ENCODE measurements at regions not wholly inside any gene's neighbourhood (a gene's known extent, or its start where the extent isn't known, plus 50 kb on each side); places are given as distances from the start of the nearest gene placed in this dataset.

DNA sequence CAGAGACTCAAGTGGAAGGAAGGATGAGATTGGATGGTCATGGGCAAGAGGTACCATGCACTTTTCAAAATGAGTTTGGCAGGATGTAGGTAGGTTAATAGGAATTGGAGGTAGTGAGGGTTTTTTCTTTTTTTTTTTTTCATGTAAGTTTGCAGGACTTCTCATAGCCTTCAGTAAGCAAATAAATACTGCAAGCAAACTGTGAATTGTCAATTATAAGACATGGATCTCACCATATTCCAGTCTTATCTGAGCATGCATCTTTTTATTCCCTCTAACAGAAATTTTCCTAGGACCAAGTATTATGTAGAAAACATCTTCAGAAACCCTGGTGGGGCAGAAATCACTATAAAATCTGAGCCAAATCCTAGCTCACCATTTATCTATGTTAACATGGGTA is 584.6 kb upstream of the CDH5 start:
- TF ChIP-seq EZH2 (IDR thresholded peaks at IDR 0.05; ENCODE audit: borderline replicate concordance) (no peak), EZH2phosphoT487 (IDR thresholded peaks at IDR 0.05; ENCODE audit: low read depth, severe bottlenecking, unreplicated experiment) (no peak)
- TF ChIP-seq, protein P1, sequence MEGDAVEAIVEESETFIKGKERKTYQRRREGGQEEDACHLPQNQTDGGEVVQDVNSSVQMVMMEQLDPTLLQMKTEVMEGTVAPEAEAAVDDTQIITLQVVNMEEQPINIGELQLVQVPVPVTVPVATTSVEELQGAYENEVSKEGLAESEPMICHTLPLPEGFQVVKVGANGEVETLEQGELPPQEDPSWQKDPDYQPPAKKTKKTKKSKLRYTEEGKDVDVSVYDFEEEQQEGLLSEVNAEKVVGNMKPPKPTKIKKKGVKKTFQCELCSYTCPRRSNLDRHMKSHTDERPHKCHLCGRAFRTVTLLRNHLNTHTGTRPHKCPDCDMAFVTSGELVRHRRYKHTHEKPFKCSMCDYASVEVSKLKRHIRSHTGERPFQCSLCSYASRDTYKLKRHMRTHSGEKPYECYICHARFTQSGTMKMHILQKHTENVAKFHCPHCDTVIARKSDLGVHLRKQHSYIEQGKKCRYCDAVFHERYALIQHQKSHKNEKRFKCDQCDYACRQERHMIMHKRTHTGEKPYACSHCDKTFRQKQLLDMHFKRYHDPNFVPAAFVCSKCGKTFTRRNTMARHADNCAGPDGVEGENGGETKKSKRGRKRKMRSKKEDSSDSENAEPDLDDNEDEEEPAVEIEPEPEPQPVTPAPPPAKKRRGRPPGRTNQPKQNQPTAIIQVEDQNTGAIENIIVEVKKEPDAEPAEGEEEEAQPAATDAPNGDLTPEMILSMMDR (IDR thresholded peaks at IDR 0.05; ENCODE audit: poor library complexity): no peak
